ENCODE measurements at regions not wholly inside any gene's neighbourhood (a gene's known extent, or its start where the extent isn't known, plus 50 kb on each side); places are given as distances from the start of the nearest gene placed in this dataset.

- TF ChIP-seq, protein P1, sequence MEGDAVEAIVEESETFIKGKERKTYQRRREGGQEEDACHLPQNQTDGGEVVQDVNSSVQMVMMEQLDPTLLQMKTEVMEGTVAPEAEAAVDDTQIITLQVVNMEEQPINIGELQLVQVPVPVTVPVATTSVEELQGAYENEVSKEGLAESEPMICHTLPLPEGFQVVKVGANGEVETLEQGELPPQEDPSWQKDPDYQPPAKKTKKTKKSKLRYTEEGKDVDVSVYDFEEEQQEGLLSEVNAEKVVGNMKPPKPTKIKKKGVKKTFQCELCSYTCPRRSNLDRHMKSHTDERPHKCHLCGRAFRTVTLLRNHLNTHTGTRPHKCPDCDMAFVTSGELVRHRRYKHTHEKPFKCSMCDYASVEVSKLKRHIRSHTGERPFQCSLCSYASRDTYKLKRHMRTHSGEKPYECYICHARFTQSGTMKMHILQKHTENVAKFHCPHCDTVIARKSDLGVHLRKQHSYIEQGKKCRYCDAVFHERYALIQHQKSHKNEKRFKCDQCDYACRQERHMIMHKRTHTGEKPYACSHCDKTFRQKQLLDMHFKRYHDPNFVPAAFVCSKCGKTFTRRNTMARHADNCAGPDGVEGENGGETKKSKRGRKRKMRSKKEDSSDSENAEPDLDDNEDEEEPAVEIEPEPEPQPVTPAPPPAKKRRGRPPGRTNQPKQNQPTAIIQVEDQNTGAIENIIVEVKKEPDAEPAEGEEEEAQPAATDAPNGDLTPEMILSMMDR (IDR thresholded peaks at IDR 0.05) = no peak
- TF ChIP-seq POLR2A (IDR thresholded peaks at IDR 0.05) = no peak
Measured at GRCh38 chrX:123084797-123085196, 99.3 kb upstream of the GRIA3 start.

Measured in thyroid gland (tissue), 4 donors.